GM21423 (cell line): ENCODE measurements at regions not wholly inside any gene's neighbourhood (a gene's known extent, or its start where the extent isn't known, plus 50 kb on each side); places are given as distances from the start of the nearest gene placed in this dataset.
"Not testable (repeated sequence)": the region's sequence is repeated elsewhere in the genome, so short reads cannot be mapped to it uniquely, and the experiment has no call there.

Experiments used
- ATAC-seq: cut with Tn5 transposase; IDR thresholded peaks from one replicate; pipeline ENCODE4 v1.9.1; 2021; ENCODE audit warnings: mild to moderate bottlenecking, moderate library complexity; ENCODE audit not compliant: unreplicated experiment

DNA sequence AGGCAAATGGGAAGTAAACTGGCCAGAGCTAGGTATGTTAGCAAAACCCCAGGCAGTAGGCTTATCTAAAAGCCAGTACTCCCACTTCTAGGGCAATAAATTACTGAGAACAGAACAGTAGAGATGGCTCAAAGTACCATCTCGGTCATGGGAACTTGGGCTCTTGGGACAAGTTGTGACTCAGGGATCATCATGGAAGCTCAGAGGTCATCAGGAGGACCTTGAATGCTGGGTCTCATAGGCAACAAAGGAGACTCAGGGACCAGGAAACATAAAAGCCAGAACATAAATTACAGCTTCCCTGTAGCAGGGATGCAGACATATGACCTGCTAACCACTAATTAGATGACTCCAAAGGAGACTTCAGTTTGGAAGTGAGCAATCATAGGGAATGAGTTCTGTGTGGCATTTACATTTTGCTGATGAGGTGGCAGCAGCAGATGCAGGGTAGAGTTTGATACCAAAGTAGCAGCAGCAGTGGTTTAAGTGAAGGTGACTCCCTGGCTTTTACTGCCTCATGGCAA is 97.6 kb upstream of the SCAF11 start:
- ATAC-seq: no peak

DNA sequence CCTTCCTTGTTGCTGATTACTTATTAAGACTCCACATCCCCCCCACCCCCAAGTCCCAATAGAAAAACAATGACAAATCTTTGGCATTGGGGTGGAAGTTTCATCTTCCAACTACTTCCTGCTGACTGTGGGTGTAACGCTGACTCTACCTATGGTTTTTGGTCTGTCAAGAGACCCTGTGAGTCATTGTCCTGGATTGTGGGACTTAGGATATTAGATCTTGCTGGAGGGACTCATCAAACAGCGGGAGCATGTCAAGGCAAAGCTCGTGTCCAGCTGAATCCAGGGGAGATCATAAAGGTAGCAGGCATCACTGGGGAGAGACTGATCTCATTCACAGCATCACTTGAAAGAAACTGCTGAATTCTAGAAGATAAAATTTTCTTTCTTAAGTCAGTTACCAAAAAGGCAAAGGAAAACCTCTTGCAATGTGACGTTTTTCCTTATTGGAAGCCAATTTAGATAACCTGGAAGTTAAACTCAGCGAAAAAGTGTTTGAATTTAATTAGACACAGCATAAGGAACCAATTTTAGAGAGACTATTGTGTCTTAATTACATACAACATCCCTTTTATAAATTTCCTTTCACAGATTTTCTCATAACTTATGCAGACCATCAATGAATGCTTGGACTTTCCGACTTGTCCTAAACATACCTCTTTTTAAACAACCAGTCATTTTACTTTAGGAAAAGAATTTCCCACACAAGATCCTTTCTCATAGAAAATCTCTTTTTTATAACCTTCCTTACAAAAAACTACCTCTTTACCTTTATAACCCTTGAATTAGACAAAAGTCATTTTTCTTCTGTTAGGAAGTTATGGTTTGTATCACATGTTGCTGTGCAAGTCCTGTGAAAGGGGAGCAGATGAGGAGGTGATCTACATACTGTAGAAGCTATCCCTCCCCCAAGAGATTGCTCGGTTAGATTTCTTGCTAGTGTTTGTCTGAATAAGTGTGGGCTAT is 94.6 kb upstream of the SCAF11 start:
- no peak for ATAC-seq

DNA sequence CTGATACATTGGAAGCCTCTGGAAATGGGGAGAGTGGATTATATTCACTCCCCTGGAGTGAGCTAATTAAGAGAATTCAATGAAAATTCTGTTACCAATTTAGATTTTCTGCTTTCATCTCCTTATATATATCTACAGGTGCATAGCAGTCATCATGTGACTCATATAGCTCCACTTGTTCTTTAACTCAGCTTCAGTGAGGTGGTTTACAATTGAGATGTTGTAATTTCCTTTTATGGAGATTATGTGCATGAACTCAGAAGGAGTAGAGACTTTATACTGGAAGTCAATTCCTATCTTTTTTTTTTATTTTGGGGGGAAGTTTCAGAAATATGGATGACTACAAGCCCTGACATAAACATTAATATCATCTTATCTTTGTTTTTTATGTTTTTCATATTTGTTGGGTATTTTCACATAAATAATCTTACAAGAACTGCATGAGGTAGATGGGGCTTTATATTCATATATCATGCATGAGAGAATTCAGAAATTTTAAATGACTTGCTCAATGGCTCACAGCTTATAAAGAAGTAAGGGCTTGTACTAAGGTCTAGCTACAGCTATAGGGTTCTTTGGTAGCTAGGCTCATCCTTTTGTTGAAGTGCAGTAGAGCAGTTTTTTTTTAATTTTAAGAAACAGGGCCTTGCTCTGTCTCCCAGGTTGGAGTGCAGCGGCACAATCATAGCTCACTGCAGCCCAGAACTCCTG is 92.3 kb upstream of the SCAF11 start:
- no peak for ATAC-seq

DNA sequence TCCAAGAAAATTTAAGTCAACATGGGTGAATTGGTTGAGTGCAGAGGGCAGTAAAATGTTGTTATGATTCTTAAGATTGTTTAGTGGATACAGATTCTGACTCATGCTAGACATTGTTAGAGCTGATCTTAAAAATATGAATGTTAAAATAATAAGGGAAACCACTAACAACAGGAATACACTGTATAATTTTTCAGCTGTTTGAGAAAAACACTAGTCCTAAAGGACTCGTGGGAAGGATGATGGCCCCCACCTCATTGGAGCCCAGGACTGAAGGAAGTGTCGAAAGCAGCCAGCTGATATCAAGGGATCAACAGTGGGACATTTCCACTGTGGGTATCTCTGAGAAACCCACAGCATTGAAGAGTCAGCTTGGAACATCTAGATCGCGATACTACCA is 82.9 kb upstream of the SCAF11 start:
- ATAC-seq: no peak

DNA sequence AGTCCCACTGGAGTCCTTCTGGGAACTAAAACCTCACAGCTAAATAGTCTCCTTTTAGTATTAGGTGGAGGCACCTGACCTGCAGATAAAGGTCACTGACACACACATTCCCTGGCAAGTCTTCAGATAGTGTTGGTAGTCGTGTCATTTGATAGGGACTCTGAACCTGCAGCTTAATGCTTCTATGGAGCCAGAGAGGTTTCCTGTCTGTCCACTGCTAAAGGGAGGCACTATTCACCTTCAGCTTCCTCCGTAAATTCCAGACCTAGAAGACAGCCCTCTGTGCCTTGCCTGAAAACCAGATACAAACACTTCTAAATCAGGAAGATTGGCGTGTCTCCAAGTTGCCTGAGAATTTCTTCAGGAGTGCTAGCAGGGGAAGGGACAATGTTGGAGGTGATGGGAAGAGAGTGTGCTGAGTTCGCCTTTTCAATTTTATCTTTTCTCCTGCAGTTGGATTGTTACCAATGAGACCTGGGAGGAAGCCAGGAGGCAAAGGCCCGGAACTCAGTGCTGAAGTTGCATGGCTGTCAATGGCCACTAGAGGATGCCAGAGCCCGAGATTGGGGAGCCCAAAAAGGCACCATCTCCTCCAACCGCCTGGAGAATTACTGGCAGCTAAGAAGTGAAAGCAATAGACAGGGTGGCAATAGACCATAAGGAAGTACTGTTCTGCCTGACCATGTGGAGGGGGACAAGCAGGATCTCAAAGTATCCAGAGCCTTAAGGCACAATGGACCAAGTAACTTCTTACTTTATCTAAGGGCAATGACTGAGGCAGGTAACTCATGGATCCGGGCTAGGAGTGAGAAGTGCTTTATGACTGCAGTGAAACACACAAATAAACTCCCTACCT is 81.6 kb upstream of the SCAF11 start:
- peak; percentile 95 for ATAC-seq

DNA sequence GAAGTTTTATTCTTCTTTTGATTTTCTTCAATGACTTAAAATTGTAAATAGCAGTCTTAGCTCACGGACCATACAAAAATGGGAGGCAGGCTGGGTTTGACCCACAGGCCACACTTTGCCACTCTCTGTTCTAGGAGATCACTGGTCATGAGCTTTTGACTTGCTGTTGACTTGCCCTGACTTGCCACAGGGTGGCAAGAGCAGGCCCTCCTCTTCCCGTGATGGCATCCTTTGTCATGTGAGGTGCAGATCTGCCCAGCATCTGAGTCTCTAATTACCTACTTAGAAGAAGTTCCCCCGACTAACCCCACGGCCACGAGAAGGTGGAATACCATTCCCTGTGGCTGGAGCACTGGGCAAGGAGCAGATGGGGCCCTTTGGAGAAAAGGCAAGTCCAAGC is 81.0 kb upstream of the SCAF11 start:
- ATAC-seq: no peak

DNA sequence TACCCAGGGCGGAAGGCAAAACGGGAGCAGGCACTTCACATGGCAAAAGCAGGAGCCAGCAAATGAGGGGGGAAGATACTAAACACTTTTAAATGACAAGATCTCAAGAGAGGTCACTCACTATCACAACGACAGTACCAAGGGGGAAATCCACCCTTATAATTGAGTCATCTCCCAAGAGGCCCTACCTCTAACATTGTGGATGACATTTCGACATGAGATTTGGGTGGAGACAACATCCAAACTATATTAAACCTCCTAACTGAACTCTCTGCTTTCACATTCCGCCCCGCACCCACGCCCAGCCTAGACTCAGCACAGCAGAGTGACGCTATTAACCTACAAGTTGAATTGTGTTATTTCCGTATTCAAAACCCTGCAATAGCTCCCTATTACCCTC is 76.7 kb upstream of the SCAF11 start:
- no peak for ATAC-seq

DNA sequence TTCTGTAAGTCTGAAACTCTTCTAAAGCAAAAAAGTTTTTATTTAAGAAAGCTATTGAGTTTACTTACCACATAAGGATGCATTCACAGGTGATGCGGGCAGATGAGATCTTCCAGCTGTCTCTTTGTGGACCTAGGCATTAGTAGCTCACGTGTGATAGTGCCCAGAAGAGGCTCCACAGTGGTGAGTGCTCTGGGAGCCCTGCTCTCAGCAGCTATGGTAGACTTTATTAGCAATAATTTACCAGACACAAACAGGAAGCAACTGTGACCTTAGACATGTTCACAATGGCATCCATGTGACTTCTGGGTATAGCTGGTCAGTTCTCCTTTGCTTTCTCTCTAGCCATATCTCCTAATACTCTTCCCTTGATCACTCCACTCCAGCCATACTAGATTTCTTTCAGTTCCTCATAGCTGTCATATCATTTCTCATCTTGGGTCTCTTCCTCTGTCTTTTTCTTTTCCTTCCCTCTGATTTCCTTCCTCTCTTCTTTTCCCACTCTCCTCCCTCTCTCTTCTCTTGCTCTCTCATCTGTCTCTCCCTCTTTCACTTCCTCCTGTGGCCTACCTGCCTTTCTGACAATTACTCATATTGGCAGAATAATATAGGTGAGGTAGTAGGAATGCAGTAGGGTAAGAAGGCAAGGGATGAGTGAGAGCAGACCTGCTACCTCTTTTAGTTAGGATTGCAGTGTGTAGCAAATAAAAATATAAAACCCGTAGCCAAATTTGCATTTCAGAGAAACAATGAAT is 75.2 kb upstream of the SCAF11 start:
- ATAC-seq: peak; percentile 81

DNA sequence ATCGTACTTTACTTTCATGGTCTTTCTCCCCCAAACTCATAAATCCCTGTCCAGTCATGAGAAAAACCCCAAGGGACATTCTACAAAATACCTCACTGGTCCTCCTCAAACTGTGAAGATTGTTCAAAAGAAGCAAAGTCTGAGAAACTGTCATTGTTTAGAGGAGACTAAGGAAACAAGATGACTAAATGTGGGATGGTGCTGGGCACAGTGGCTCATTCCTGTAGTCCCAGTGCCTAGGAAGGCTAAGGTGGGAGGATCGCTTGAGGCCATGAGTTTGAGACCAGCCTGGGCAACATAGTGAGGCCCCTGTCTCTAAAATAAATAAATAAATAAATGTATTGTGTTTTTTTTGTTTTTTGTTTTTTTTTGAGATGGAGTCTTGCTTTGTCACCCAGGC is 74.2 kb upstream of the SCAF11 start:
- ATAC-seq: no peak

DNA sequence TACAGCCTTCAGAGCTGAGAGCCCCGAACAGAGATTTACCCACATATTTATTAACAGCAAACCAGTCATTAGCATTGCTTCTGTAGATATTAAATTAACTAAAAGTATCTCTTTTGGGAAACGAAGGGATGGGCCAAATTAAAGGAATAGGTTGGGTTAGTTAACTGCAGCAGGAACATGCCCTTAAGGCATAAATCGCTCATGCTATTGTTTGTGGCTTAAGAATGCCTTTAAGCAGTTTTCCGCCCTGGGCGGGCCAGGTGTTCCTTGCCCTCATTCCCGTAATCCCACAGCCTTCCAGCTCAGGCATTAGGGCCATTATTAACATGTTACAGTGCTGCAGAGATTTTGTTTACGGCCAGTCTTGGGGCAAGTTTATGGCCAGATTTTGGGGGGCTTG is 68.3 kb upstream of the SCAF11 start:
- not testable (repeated sequence) for ATAC-seq

DNA sequence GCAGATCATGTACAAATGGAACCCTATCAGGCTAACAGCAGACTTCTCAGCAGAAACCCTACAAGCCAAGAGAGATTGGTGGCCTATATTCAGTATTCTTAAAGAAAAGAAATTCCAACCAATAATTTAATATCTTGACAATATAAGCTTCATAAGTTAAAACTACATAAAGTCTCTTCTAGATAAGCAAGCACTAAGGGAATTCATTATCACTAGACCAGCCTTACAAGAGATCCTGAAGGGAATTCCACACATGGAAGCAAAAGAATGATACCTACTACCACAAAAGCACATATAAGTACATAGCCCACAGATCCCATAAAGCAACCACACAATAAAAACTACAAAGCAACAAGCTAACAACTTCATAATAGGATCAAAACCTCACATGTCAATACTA is 60.4 kb upstream of the SCAF11 start:
- no peak for ATAC-seq

DNA sequence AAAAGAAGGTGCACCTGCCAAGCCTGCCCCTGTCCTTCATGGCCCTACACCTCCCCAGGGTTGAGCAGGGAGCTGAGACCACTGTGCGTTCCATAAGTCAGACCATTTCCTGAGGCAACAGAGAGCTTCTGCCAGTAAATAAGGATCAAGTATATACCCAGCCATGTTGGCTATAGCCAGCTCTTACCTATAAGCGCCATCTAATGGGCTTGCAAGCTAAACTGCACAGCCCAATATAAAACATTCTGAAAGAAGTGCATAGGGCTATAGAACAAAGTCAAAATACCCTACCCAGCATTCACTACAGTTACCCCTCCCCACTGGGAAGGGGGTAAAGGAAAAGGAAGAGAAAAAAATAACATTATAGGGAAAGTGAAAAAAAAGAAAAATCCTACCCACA is 59.3 kb upstream of the SCAF11 start:
- ATAC-seq: no peak

DNA sequence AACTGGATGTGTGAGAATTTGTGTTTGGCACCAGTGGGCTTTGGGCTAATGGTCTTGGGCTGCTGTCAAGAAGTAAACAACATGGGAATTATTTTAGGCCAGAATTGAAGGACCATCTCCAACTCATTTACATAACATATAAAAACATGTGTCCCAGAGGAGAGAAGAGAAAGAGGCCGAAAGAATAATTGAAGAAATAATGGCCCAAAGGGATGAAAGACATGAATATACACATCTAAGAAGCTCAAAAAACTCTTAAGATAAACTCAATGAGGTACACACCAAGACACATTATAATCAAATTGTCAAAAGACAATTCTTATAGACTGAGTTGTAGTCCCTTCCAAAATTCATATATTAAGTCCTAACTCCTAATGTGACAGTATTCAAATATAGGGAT is 56.1 kb upstream of the SCAF11 start:
- no peak for ATAC-seq

DNA sequence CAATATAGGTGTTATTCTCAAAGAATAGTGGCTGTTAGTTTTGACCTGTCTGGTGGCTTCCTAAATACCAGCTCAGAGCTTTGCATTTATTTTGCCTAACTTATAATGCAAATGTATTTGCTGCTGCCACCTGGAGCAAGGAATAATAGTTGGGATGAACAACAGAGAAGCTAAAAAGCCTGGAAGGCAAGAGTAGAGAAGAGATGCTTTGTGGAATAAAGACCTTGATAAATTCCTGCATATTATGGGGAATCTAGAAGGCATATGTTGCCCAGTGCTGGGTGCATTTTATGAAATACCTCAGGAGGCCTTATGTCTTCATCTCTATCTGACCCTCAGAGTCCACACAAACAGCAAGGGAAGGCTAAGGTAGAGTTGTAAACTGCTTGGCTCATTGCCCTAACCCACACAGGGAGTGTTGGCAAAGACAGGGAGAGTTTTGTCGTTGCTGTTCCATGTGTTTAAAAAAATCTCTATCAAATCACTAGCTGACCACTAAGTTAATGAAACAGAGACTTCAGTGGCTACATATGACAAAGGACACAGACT is 53.7 kb upstream of the SCAF11 start:
- no peak for ATAC-seq
